Muscle layer of duodenum (tissue), 2 donors: ENCODE measurements at regions not wholly inside any gene's neighbourhood (a gene's known extent, or its start where the extent isn't known, plus 50 kb on each side); places are given as distances from the start of the nearest gene placed in this dataset.

Experiments
- H3K27ac ChIP-seq: one replicate; pipeline ENCODE4 v1.7.0; 2013; ENCODE audit warnings: mild to moderate bottlenecking, low read length
- H3K27me3 ChIP-seq: one replicate; pipeline ENCODE4 v1.7.0; 2013; ENCODE audit warnings: low read depth, mild to moderate bottlenecking, control low read depth, low read length
- H3K36me3 ChIP-seq, 2 donors: one replicate each; pipeline ENCODE4 v1.7.0; 2013; ENCODE audit warnings: low read length in 2 of 2, control low read depth in 1 of 2, mild to moderate bottlenecking in 1 of 2; ENCODE audit not compliant: insufficient read depth in 2 of 2, control insufficient read depth in 1 of 2
- H3K4me1 ChIP-seq, 2 donors: one replicate each; pipeline ENCODE4 v1.7.0; 2013; ENCODE audit warnings: low read length in 2 of 2, mild to moderate bottlenecking in 2 of 2, control low read depth in 1 of 2, moderate library complexity in 1 of 2; ENCODE audit not compliant: insufficient read depth in 2 of 2, control insufficient read depth in 1 of 2
- H3K4me3 ChIP-seq, 2 donors: one replicate each; pipeline ENCODE4 v1.7.0; 2013; ENCODE audit warnings: low read length in 2 of 2, low read depth in 1 of 2, mild to moderate bottlenecking in 1 of 2
- H3K9me3 ChIP-seq, 2 donors: one replicate each; pipeline ENCODE4 v1.7.0; 2013; ENCODE audit warnings: low read length in 2 of 2, control low read depth in 1 of 2, mild to moderate bottlenecking in 1 of 2; ENCODE audit not compliant: control insufficient read depth in 1 of 2
- donor health status: healthy.

GRCh38 chr5:38207343-38207742 lies 51.0 kb upstream of the EGFLAM start:
- Histone ChIP-seq H3K4me1 (no peaks in the 10 kb centered on the region), H3K27me3 (no peaks in the 10 kb centered on the region), H3K36me3 (no peaks in the 10 kb centered on the region), H3K4me3 (no peak overlapping the region), H3K9me3 (no peaks in the 10 kb centered on the region), H3K27ac (no peak overlapping the region)

GRCh38 chr5:38202741-38203140 lies 55.6 kb upstream of the EGFLAM start:
- Histone ChIP-seq H3K4me1 (no peaks in the 10 kb centered on the region), H3K9me3 (no peaks in the 10 kb centered on the region), H3K27ac (no peak overlapping the region), H3K36me3 (no peaks in the 10 kb centered on the region), H3K27me3 (no peaks in the 10 kb centered on the region), H3K4me3 (no peak overlapping the region)

- Histone ChIP-seq H3K4me1 (no peaks in the 10 kb centered on the region), H3K27me3 (no peaks in the 10 kb centered on the region), H3K36me3 (no peaks in the 10 kb centered on the region), H3K27ac (no peak overlapping the region), H3K4me3 (no peak overlapping the region), H3K9me3 (no peaks in the 10 kb centered on the region)
Observed at GRCh38 chr5:38200872-38201557, 57.3 kb upstream of the EGFLAM start.

GRCh38 chr5:38197118-38197517 lies 61.2 kb upstream of the EGFLAM start:
- no peak overlapping the region for H3K4me3 ChIP-seq
- no peaks in the 10 kb centered on the region for H3K9me3 ChIP-seq
- no peaks in the 10 kb centered on the region for H3K4me1 ChIP-seq
- H3K27me3 ChIP-seq: no peaks in the 10 kb centered on the region
- H3K36me3 ChIP-seq: no peaks in the 10 kb centered on the region
- H3K27ac ChIP-seq: no peak overlapping the region

- H3K36me3 ChIP-seq: no peaks in the 10 kb centered on the region
- H3K27me3 ChIP-seq: no peaks in the 10 kb centered on the region
- no peak overlapping the region for H3K4me3 ChIP-seq
- H3K27ac ChIP-seq: no peak overlapping the region
- no peaks in the 10 kb centered on the region for H3K9me3 ChIP-seq
- no peaks in the 10 kb centered on the region for H3K4me1 ChIP-seq
Observed at GRCh38 chr5:38193015-38193581, 65.3 kb upstream of the EGFLAM start.

GRCh38 chr5:38191693-38192092 lies 66.7 kb upstream of the EGFLAM start:
- Histone ChIP-seq H3K27ac (no peak overlapping the region), H3K4me3 (no peak overlapping the region), H3K4me1 (no peaks in the 10 kb centered on the region), H3K27me3 (no peaks in the 10 kb centered on the region), H3K9me3 (no peaks in the 10 kb centered on the region), H3K36me3 (no peaks in the 10 kb centered on the region)

GRCh38 chr5:38190111-38190510 lies 68.2 kb upstream of the EGFLAM start:
- no peaks in the 10 kb centered on the region for H3K27me3 ChIP-seq
- no peak overlapping the region for H3K4me3 ChIP-seq
- no peaks in the 10 kb centered on the region for H3K36me3 ChIP-seq
- H3K9me3 ChIP-seq: no peaks in the 10 kb centered on the region
- H3K4me1 ChIP-seq: no peaks in the 10 kb centered on the region
- no peak overlapping the region for H3K27ac ChIP-seq

GRCh38 chr5:38189081-38189504 lies 69.3 kb upstream of the EGFLAM start:
- Histone ChIP-seq H3K27me3 (no peaks in the 10 kb centered on the region), H3K4me1 (no peaks in the 10 kb centered on the region), H3K27ac (no peak overlapping the region), H3K36me3 (no peaks in the 10 kb centered on the region), H3K4me3 (no peak overlapping the region), H3K9me3 (no peaks in the 10 kb centered on the region)

GRCh38 chr5:38188591-38188990 lies 69.8 kb upstream of the EGFLAM start:
- no peaks in the 10 kb centered on the region for H3K9me3 ChIP-seq
- H3K27me3 ChIP-seq: no peaks in the 10 kb centered on the region
- no peaks in the 10 kb centered on the region for H3K4me1 ChIP-seq
- H3K36me3 ChIP-seq: no peaks in the 10 kb centered on the region
- no peak overlapping the region for H3K4me3 ChIP-seq
- no peak overlapping the region for H3K27ac ChIP-seq

- H3K27ac ChIP-seq: no peak overlapping the region
- H3K4me1 ChIP-seq: no peaks in the 10 kb centered on the region
- no peaks in the 10 kb centered on the region for H3K9me3 ChIP-seq
Observed at GRCh38 chr5:38187532-38187931, 70.8 kb upstream of the EGFLAM start.

GRCh38 chr5:38184627-38185026 lies 73.7 kb upstream of the EGFLAM start:
- Histone ChIP-seq H3K9me3 (no peaks in the 10 kb centered on the region), H3K27ac (no peak overlapping the region), H3K4me1 (no peaks in the 10 kb centered on the region), H3K27me3 (no peaks in the 10 kb centered on the region), H3K4me3 (no peak overlapping the region), H3K36me3 (no peaks in the 10 kb centered on the region)

More at GRCh38 chr5:38187532-38187931, 70.8 kb upstream of the EGFLAM start:
- no peaks in the 10 kb centered on the region for H3K36me3 ChIP-seq
- H3K27me3 ChIP-seq: no peaks in the 10 kb centered on the region
- no peak overlapping the region for H3K4me3 ChIP-seq

- H3K4me3 ChIP-seq: no peak overlapping the region
- H3K36me3 ChIP-seq: no peaks in the 10 kb centered on the region
- no peak overlapping the region for H3K27ac ChIP-seq
- no peaks in the 10 kb centered on the region for H3K27me3 ChIP-seq
- no peaks in the 10 kb centered on the region for H3K4me1 ChIP-seq
- no peaks in the 10 kb centered on the region for H3K9me3 ChIP-seq
Observed at GRCh38 chr5:38182991-38183390, 75.4 kb upstream of the EGFLAM start.
